Stimulated activated CD8-positive, alpha-beta memory T cell treated with anti-CD3 and anti-CD28 coated beads, Interleukin-12 subunit alpha, Interleukin-12 subunit beta, amount 100 ng/mL, for 4 hours (primary cell): ENCODE measurements at regions not wholly inside any gene's neighbourhood (a gene's known extent, or its start where the extent isn't known, plus 50 kb on each side); places are given as distances from the start of the nearest gene placed in this dataset.
"Not testable (repeated sequence)": the region's sequence is repeated elsewhere in the genome, so short reads cannot be mapped to it uniquely, and the experiment has no call there.

ENCODE experiments used
- DNase-seq: peaks from one replicate; pipeline ENCODE4 v3.0.0-alpha.2; 2020; ENCODE audit warnings: low read depth

DNA sequence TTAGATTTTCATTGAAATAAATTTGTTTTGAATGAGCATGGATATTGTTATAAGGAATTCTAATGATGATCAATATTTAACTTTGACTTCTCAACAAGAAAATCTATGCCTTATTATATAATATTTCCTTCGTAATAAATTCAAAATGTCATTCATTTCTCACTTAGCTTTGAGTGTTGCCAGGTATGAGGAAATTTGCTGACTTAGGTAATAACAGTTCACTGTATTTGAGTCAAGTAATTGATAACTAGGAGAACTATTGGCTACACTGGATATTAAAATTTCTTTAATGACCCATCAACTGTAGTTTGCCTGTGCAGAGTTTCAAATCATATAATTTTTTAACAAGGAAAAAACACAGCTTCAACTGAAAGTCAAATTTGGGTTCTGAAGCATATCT lies 746.6 kb downstream of the SLITRK5 start:
- DNase-seq: no peak

DNA sequence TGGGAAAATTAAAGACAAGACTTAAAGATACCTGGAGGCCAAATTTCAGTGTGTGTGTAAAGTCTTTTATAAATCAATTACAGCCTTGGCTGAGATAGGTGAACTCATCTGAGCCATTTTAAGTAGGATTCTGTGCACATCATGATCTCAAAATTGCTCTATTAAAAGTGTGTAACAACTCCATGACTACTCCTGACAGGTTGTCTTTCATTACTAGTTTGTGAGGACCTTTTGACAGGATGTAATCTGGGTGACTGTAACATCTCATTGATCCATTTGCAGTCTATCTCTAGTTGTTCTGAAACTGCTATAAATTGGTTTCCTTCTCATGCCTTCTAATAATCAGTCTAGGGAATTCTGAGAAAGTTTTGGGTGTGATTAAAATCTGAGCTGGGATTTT lies 753.3 kb downstream of the SLITRK5 start:
- DNase-seq: no peak

GRCh38 chr13:88426661-88427060 lies 755.5 kb downstream of the SLITRK5 start:
- DNase-seq: no peak

GRCh38 chr13:88429862-88430261 lies 758.7 kb downstream of the SLITRK5 start:
- no peak for DNase-seq

DNA sequence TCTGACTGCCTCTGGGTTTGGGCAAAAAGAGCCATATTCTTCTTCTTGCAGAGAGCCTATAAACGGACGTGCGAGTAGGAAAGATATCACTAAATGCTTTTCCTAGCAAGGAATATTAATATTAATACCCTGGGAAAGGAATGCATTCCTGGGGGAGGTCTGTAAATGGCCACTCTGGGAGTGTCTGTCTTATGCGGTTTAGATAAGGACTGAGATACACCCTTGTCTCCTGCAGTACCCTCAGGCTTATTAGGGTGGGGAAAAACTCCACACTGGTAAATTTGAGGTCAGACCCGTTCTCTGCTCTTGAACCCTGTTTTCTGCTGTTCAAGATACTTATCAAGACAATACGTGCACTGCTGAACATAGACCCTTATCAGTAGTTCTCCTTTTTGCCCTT lies 763.8 kb downstream of the SLITRK5 start:
- no peak for DNase-seq

DNA sequence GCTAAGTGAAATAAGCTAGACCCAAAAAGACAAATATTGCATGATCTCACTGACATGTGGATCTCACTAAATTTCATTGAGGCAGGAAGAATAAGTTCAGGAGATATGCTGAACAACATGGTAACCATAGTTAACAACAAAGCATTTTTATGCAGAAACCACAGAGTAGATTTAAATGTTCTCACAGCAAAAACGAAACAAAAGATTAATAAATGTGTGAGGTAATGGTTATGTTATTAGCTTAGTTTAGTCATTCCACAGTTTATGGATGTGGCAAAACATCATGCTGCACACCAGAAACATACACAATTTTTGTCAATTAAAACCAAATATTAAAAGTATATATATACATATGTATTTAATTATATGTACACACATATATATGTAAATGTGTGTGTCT lies 765.8 kb downstream of the SLITRK5 start:
- DNase-seq: no peak

DNA sequence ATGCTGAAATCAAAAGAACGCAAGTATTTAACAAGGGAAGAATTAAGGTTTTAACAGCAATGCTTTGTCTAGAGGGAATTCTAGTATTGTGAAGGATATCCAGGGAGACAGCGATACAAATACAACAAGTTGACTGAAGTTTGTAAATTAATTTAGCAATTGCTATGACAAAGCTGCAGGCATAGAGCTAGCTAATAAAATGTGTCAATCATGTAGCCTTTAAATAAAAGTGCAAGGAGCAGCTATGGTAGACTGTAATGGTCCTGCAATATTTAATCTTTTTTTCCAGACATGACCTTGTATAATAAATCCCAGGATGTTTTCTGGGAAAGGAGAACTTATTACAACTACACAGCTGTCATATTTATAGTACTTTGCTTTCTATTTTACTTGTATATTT lies 779.3 kb downstream of the SLITRK5 start:
- no peak for DNase-seq

- DNase-seq: no peak
Measured at GRCh38 chr13:88456151-88456550, 785.0 kb downstream of the SLITRK5 start.

- DNase-seq: no peak
Measured at GRCh38 chr13:88459331-88459730, 788.2 kb downstream of the SLITRK5 start.

- DNase-seq: no peak
Measured at GRCh38 chr13:88461272-88462009, 790.3 kb downstream of the SLITRK5 start.

GRCh38 chr13:88464851-88465250 lies 793.7 kb downstream of the SLITRK5 start:
- DNase-seq: no peak

- no peak for DNase-seq
Measured at GRCh38 chr13:88472316-88472715, 801.1 kb downstream of the SLITRK5 start.

DNA sequence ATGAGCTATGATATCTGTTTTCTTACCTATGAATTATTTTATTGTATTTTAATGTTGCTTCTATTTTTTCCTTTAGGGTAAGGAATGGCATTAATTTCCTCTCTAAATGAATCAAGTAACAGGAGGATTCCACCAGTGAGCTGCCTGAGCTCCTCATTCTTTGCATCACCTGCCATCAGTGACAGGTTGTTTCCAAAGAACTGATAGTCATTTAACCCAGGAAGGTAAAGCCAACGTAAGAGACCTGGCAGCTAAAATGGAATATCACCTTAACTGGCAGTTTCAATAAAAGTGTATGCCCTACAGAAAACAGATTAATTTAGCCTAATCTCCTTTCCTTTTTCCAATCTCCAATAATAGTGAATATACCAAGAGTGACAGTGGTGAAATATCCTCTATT lies 812.0 kb downstream of the SLITRK5 start:
- no peak for DNase-seq

DNA sequence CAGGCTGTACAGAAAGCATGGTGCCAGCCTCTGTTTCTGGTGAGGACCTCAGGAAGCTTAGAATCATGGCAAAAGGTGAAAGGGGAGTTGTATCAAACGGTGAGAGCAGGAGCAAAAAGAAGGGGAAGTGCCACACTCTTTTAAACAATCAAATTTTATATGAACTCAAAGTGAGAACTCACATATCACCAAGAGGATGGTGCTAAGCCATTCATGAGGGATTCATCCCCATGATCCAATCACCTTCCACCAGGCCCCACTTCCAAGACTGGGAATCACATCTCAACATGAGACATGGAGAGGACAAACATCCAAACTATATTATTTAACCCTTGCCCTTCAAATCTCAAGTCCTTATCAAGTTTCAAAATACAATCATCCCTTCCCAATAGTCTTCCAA lies 836.7 kb downstream of the SLITRK5 start:
- no peak for DNase-seq

- DNase-seq: not testable (repeated sequence)
Measured at GRCh38 chr13:88512993-88513392, 841.8 kb downstream of the SLITRK5 start.

DNA sequence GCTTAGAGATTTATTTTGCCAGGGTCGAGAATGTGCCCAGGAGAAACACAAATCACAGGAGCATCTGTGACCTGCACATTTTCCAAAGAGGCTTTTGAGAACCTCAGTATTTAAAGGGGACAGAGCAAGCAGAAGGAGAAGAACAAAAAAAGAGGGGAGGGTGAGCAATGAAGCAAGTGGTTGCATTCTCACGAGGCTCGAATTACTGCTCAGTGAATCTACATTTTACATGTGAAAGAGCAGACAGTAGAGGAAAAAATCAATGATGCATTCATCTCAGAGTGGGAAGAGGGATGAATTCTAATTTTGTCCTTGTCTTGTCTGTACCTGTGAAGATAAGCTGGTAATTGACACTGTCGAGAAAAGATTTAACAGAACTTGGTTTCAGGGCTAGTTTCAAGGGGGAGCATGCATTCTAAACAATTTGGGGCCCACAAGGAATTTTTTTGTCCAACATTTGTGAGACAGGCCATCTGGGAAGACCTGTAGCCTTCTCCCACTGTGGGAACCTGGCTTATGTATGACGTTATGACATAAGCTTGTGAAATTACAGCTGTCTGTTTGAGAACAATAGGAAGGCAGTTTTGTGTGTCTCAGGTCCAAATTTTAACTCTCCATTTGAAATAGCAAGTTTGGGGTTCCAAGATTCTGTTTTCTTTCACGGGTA lies 855.1 kb downstream of the SLITRK5 start:
- DNase-seq: no peak

DNA sequence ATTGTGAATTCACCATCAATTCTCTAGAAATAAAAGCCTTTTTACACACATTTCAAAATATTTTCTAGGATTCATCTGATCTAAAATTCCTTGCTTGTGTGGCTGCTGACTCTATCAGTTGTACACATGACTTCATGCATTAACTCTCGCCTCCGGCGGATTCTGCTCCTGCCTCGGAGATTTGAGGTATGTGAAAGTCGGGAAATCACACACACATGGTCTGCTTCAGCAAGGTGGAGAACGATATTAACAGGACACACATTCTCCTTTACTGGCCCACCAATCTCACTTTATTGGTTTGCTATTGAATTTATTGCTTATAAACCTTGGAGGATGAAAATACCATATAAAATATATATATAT lies 855.7 kb downstream of the SLITRK5 start:
- DNase-seq: no peak

DNA sequence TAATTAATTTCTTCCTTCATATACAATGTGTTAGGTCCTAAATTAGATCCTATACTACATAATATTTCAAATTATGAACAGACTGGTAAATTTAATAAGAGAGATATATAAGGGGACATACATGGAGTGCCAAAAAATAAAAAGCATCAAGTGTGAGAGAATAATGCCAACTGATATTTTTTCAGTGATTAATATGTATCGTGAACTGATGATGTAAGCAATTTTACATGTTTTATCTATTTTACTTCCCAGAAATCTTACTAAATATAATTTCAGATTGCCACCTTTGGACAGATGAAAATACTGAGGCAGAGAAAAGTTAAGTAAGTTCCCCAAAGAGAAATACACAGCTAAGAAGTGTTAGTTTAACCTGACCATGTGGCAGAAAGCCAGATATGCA lies 870.8 kb downstream of the SLITRK5 start:
- no peak for DNase-seq

DNA sequence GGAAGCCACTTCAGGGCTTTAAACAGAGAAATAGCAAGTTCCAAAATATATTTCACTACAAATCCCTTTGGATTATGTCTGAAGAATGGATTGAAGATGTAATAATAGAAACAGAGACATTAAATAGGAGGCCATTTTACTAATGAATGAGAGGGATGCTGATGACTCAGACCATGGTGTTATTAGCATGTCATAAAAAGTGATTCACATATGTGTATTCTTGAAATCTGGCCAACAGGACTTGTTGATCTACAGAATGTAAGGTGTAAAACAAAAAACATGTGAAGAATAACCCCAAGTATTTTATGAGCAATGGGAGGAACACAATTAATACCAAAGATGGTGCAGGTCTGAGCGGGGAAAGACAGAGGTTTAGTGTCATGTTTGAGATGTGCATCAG lies 873.7 kb downstream of the SLITRK5 start:
- no peak for DNase-seq

- DNase-seq: no peak
Measured at GRCh38 chr13:88552966-88553365, 881.8 kb downstream of the SLITRK5 start.

DNA sequence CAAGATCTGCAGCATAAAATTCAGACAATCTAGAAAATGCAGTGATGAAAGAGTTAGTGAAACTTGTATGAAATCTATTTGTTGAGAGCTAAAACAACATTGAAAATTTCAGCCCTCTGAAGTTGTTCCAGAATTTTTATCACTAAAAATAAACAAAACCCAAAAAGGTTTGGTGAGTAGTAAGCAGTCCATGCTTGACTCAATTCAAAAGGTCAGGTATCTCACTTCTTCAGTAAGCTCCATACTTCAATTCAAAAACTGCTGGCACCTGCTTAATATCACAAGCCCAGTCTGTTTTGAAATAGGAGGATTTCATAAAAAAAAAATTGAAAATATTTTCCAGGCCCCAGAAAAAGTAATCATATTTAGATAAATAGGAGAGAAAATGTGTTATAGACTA lies 894.4 kb downstream of the SLITRK5 start:
- no peak for DNase-seq

- DNase-seq: no peak
Measured at GRCh38 chr13:88585861-88586260, 914.7 kb downstream of the SLITRK5 start.

GRCh38 chr13:88586263-88586662 lies 915.1 kb downstream of the SLITRK5 start:
- no peak for DNase-seq

GRCh38 chr13:88590574-88590973 lies 919.4 kb downstream of the SLITRK5 start:
- DNase-seq: no peak
